H1 (cell line): ENCODE measurements at regions not wholly inside any gene's neighbourhood (a gene's known extent, or its start where the extent isn't known, plus 50 kb on each side); places are given as distances from the start of the nearest gene placed in this dataset.

ENCODE experiments used
- CHD7 ChIP-seq: fragments of 300-600 bp; sonication (generic); IDR thresholded peaks from 2 replicates; pipeline ENCODE4 v1.7.1; 2012; ENCODE audit warnings: low read length, moderate library complexity, mild to moderate bottlenecking, inconsistent platforms; ENCODE audit not compliant: insufficient replicate concordance
- ZNF274 ChIP-seq: IDR thresholded peaks from 2 replicates; pipeline ENCODE4 v1.7.0; 2012; ENCODE audit warnings: low read length, borderline replicate concordance; ENCODE audit errors: extremely low read depth

- TF ChIP-seq CHD7 (no peak), ZNF274 (no peak)
Observed at GRCh38 chr1:4140821-4141220, 240.7 kb upstream of the C1orf174 start (continued).
